H9 (cell line): ENCODE measurements at regions not wholly inside any gene's neighbourhood (a gene's known extent, or its start where the extent isn't known, plus 50 kb on each side); places are given as distances from the start of the nearest gene placed in this dataset.

ENCODE experiments used
- DNase-seq: peaks from one replicate; pipeline ENCODE4 v3.0.0-alpha.2; 2017
- H2AFZ ChIP-seq: one replicate; pipeline ENCODE4 v1.6.1; 2013; ENCODE audit warnings: mild to moderate bottlenecking, low read length, control low read depth, moderate library complexity
- H2AK5ac ChIP-seq: 2 replicates; pipeline ENCODE4 v1.6.1; 2013; ENCODE audit warnings: low read length, control low read depth, mixed read lengths; ENCODE audit not compliant: insufficient read length
- H2BK120ac ChIP-seq: one replicate; pipeline ENCODE4 v1.6.1; 2013; ENCODE audit warnings: low read depth, mild to moderate bottlenecking, low read length, control low read depth, inconsistent platforms; ENCODE audit not compliant: poor library complexity, severe bottlenecking
- H2BK12ac ChIP-seq: 2 replicates; pipeline ENCODE4 v1.6.1; 2013; ENCODE audit warnings: low read length, control low read depth, mixed read lengths, low read depth; ENCODE audit not compliant: insufficient read length
- H2BK15ac ChIP-seq: 2 replicates; pipeline ENCODE4 v1.6.1; 2013; ENCODE audit warnings: low read depth, low read length, control low read depth
- H2BK20ac ChIP-seq: one replicate; pipeline ENCODE4 v1.6.1; 2013; ENCODE audit warnings: low read depth, mild to moderate bottlenecking, low read length, control low read depth, inconsistent platforms; ENCODE audit not compliant: poor library complexity, severe bottlenecking
- H2BK5ac ChIP-seq: 2 replicates; pipeline ENCODE4 v1.6.1; 2013; ENCODE audit warnings: low read length, control low read depth, mixed read lengths; ENCODE audit not compliant: insufficient read length
- H3K14ac ChIP-seq: 2 replicates; pipeline ENCODE4 v1.6.1; 2013; ENCODE audit warnings: low read length, control low read depth; ENCODE audit not compliant: insufficient read depth
- H3K18ac ChIP-seq: 2 replicates; pipeline ENCODE4 v1.6.1; 2013; ENCODE audit warnings: low read depth, mild to moderate bottlenecking, mixed read lengths, low read length, control low read depth; ENCODE audit not compliant: insufficient read length
- H3K23ac ChIP-seq: 2 replicates; pipeline ENCODE4 v1.6.1; 2013; ENCODE audit warnings: low read length, control low read depth, mixed read lengths, low read depth; ENCODE audit not compliant: insufficient read length
- H3K23me2 ChIP-seq: 2 replicates; pipeline ENCODE4 v1.6.1; 2013; ENCODE audit warnings: low read depth, mild to moderate bottlenecking, mixed read lengths, low read length, control low read depth; ENCODE audit not compliant: insufficient read length, poor library complexity, severe bottlenecking
- H3K27ac ChIP-seq: 2 replicates; pipeline ENCODE4 v1.5.1; 2013; ENCODE audit warnings: low read length, control low read depth, mixed read lengths, low read depth; ENCODE audit not compliant: insufficient read length
- H3K27me3 ChIP-seq: 2 replicates; pipeline ENCODE4 v1.6.1; 2013; ENCODE audit warnings: low read length, control low read depth, inconsistent platforms; ENCODE audit not compliant: insufficient read depth
- H3K4ac ChIP-seq: 2 replicates; pipeline ENCODE4 v1.6.1; 2013; ENCODE audit warnings: low read depth, mild to moderate bottlenecking, control low read depth, inconsistent platforms, low read length, moderate library complexity
- H3K4me1 ChIP-seq: 2 replicates; pipeline ENCODE4 v1.6.1; 2013; ENCODE audit warnings: low read length, control low read depth, inconsistent platforms; ENCODE audit not compliant: insufficient read depth
- H3K4me2 ChIP-seq: 2 replicates; pipeline ENCODE4 v1.6.1; 2013; ENCODE audit warnings: low read length, control low read depth, mixed read lengths; ENCODE audit not compliant: insufficient read length, insufficient read depth
- H3K56ac ChIP-seq: 2 replicates; pipeline ENCODE4 v1.6.1; 2013; ENCODE audit warnings: low read depth, mild to moderate bottlenecking, mixed read lengths, low read length, control low read depth; ENCODE audit not compliant: insufficient read length
- H3K79me1 ChIP-seq: 2 replicates; pipeline ENCODE4 v1.6.1; 2013; ENCODE audit warnings: low read depth, mild to moderate bottlenecking, moderate library complexity, low read length, control low read depth, inconsistent platforms; ENCODE audit not compliant: insufficient read depth, poor library complexity, severe bottlenecking
- H3K79me2 ChIP-seq: 2 replicates; pipeline ENCODE4 v1.6.1; 2013; ENCODE audit warnings: low read length, control low read depth, inconsistent platforms; ENCODE audit not compliant: insufficient read depth
- H3K9ac ChIP-seq: 2 replicates; pipeline ENCODE4 v1.6.1; 2013; ENCODE audit warnings: low read length, control low read depth, mixed read lengths; ENCODE audit not compliant: insufficient read length; ENCODE audit errors: extremely low read depth
- H3K9me3 ChIP-seq: one replicate; pipeline ENCODE4 v1.6.1; 2013; ENCODE audit warnings: low read depth, low read length, inconsistent platforms; ENCODE audit not compliant: control insufficient read depth
- H3T11ph ChIP-seq: one replicate; pipeline ENCODE4 v1.6.1; 2013; ENCODE audit warnings: mild to moderate bottlenecking, low read length, control low read depth, inconsistent platforms
- H4K20me1 ChIP-seq: one replicate; pipeline ENCODE4 v1.6.1; 2013; ENCODE audit not compliant: control insufficient read depth, insufficient read length, insufficient read depth
- H4K5ac ChIP-seq: 2 replicates; pipeline ENCODE4 v1.6.1; 2013; ENCODE audit warnings: low read depth, mild to moderate bottlenecking, mixed read lengths, low read length, control low read depth; ENCODE audit not compliant: insufficient read length
- H4K8ac ChIP-seq: replicated peaks from 2 replicates; pipeline ENCODE4 v1.6.1; 2013; ENCODE audit warnings: low read length, control low read depth, mixed read lengths, low read depth; ENCODE audit not compliant: insufficient read length
- H4K91ac ChIP-seq: 2 replicates; pipeline ENCODE4 v1.6.1; 2013; ENCODE audit warnings: low read depth, mild to moderate bottlenecking, moderate library complexity, mixed read lengths, low read length, control low read depth; ENCODE audit not compliant: insufficient read length
- H3K27ac Mint-ChIP-seq, 3 experiments: 2 replicates in 2 of 3; 3 replicates in 1 of 3; pipeline ENCODE4 v1.8.0; 2020 to 2021; ENCODE audit warnings: mixed read lengths in 3 of 3, mild to moderate bottlenecking in 1 of 3, moderate library complexity in 1 of 3
- H3K27me3 Mint-ChIP-seq: 2 replicates; pipeline ENCODE4 v1.8.0; 2021; ENCODE audit warnings: low read depth, mild to moderate bottlenecking, moderate library complexity, mixed read lengths
- H3K36me3 Mint-ChIP-seq, 3 experiments: 2 replicates in 2 of 3; 3 replicates in 1 of 3; pipeline ENCODE4 v1.8.0; 2020 to 2021; ENCODE audit warnings: low read depth in 3 of 3, mixed read lengths in 3 of 3; ENCODE audit not compliant: insufficient read depth in 1 of 3
- H3K4me1 Mint-ChIP-seq, 2 experiments: 2 replicates each; pipeline ENCODE4 v1.8.0; 2020; ENCODE audit warnings: mixed read lengths in 2 of 2
- H3K4me3 Mint-ChIP-seq, 2 experiments: 2 replicates in 1 of 2; 3 replicates in 1 of 2; pipeline ENCODE4 v1.8.0; 2020 to 2021; ENCODE audit warnings: mild to moderate bottlenecking in 2 of 2, mixed read lengths in 2 of 2, moderate library complexity in 1 of 2
- H3K9me3 Mint-ChIP-seq, 2 experiments: 2 replicates in 1 of 2; 3 replicates in 1 of 2; pipeline ENCODE4 v1.8.0; 2020; ENCODE audit warnings: mild to moderate bottlenecking in 2 of 2, mixed read lengths in 2 of 2, moderate library complexity in 1 of 2
- CTCF ChIP-seq: fragments of 200-600 bp; sonication (generic); conservative IDR thresholded peaks from 3 replicates; pipeline ENCODE4 v1.8.0; 2021; ENCODE audit warnings: antibody characterized with exemption, mild to moderate bottlenecking
- WGBS: extraction: QIAGEN DNeasy Blood & Tissue Kit; methylation state at CpG from one replicate; pipeline ENCODE4 v1.1.7; 2013; ENCODE audit warnings: missing lambda C conversion rate, low lambda C conversion rate, mixed read lengths; ENCODE audit not compliant: insufficient read length; ENCODE audit errors: extremely low coverage; 5-methylcytosine and 5-hydroxymethylcytosine counted together

GRCh38 chr7:91553410-91553895 lies 289.2 kb downstream of the FZD1 start:
- no peaks in the 10 kb centered on the region for H3K79me2 ChIP-seq
- no peaks in the 10 kb centered on the region for H3K4me1 ChIP-seq
- H3K4ac ChIP-seq: no peak overlapping the region
- no peaks in the 10 kb centered on the region for H3K9me3 ChIP-seq
- H3K9ac ChIP-seq: no peak overlapping the region
- H3K27ac Mint-ChIP-seq: no peak overlapping the region
- no peak overlapping the region for H2BK12ac ChIP-seq
- peaks cover 15 to 16% of the 10 kb centered on the region in 2 experiments for H3K4me1 Mint-ChIP-seq
- H3K56ac ChIP-seq: no peak overlapping the region
- no peaks in the 10 kb centered on the region for H3K79me1 ChIP-seq
- H2BK20ac ChIP-seq: no peak overlapping the region
- no peak overlapping the region for H2BK15ac ChIP-seq
- no peak overlapping the region for H3T11ph ChIP-seq
- no peak overlapping the region for H3K14ac ChIP-seq
- H3K4me3 Mint-ChIP-seq: no peak overlapping the region
- H2BK120ac ChIP-seq: no peak overlapping the region
- H4K20me1 ChIP-seq: no peaks in the 10 kb centered on the region
- no peak overlapping the region for H2AK5ac ChIP-seq
- no peak for DNase-seq
- no peak overlapping the region for H3K27ac ChIP-seq
- H2BK5ac ChIP-seq: no peak overlapping the region
- H3K4me2 ChIP-seq: no peak overlapping the region
- H4K91ac ChIP-seq: no peak overlapping the region
- no peak overlapping the region for H4K8ac ChIP-seq
- H4K5ac ChIP-seq: no peak overlapping the region
- H3K27me3 Mint-ChIP-seq: no peaks in the 10 kb centered on the region
- WGBS: no CpG with 5 or more reads among the region's 3 CpGs
- no peaks in the 10 kb centered on the region for H3K27me3 ChIP-seq
- H3K23ac ChIP-seq: no peak overlapping the region
- no peak overlapping the region for H2AFZ ChIP-seq
- H3K23me2 ChIP-seq: no peaks in the 10 kb centered on the region
- no peak for TF ChIP-seq CTCF
- H3K36me3 Mint-ChIP-seq: no peaks in the 10 kb centered on the region
- H3K18ac ChIP-seq: no peak overlapping the region
- H3K9me3 Mint-ChIP-seq: no peaks in the 10 kb centered on the region
